IMR-90 (cell line): ENCODE measurements at regions not wholly inside any gene's neighbourhood (a gene's known extent, or its start where the extent isn't known, plus 50 kb on each side); places are given as distances from the start of the nearest gene placed in this dataset.

Experiments
- ATAC-seq: fragments of 200-7000 bp; cut with Tn5 transposase; 2 replicates; pipeline ENCODE4 v1.9.1; 2020; ENCODE audit warnings: low read depth, mild to moderate bottlenecking, moderate library complexity
- BruUV-seq: library from RNA; stranded (reverse); fragments of 400-500 nt; replicated peaks from 2 replicates; lab custom pipeline; 2021; lab: Mats Ljungman, UMichigan
- CTCF ChIA-PET: fragments of 300-600 bp; formaldehyde crosslinking; extraction: SDS; loops from one replicate; lab custom pipeline; 2021; ENCODE audit warnings: antibody characterized with exemption; lab: Yijun Ruan, JAX
- POLR2A ChIA-PET: fragments of 300-600 bp; sonication (Branson Sonifier 250); formaldehyde crosslinking; loops from one replicate; lab custom pipeline; 2022; ENCODE audit warnings: antibody characterized with exemption; ENCODE audit not compliant: unreplicated experiment; lab: Charles Lee
- DNase-seq: peaks from one replicate; pipeline ENCODE4 v3.0.0; 2013
- H2AFZ ChIP-seq: replicated peaks from 2 replicates; pipeline ENCODE3; 2013; ENCODE audit warnings: low read length, mild to moderate bottlenecking; ENCODE audit not compliant: poor library complexity
- H2AK5ac ChIP-seq: 2 replicates; pipeline ENCODE4 v1.6.1; 2013; ENCODE audit warnings: low read depth, low read length, inconsistent platforms
- H2AK9ac ChIP-seq: replicated peaks from 2 replicates; pipeline ENCODE3; 2013; ENCODE audit warnings: mild to moderate bottlenecking, low read depth, low read length, moderate library complexity; ENCODE audit not compliant: poor library complexity
- H2BK120ac ChIP-seq: 2 replicates; pipeline ENCODE4 v1.6.1; 2013; ENCODE audit warnings: low read depth, low read length, inconsistent platforms
- H2BK15ac ChIP-seq: 3 replicates; pipeline ENCODE4 v1.6.1; 2013; ENCODE audit warnings: low read depth, low read length, inconsistent platforms
- H2BK20ac ChIP-seq: 2 replicates; pipeline ENCODE4 v1.6.1; 2013; ENCODE audit warnings: low read depth, mild to moderate bottlenecking, inconsistent platforms, low read length, moderate library complexity
- H2BK5ac ChIP-seq: 2 replicates; pipeline ENCODE4 v1.6.1; 2013; ENCODE audit warnings: mild to moderate bottlenecking, low read depth, low read length, inconsistent platforms; ENCODE audit not compliant: poor library complexity, severe bottlenecking
- H3K14ac ChIP-seq: replicated peaks from 2 replicates; pipeline ENCODE4 v1.6.1; 2013; ENCODE audit warnings: low read depth, low read length, inconsistent platforms
- H3K18ac ChIP-seq: 2 replicates; pipeline ENCODE4 v1.6.1; 2013; ENCODE audit warnings: low read depth, low read length, control low read depth
- H3K23ac ChIP-seq: 2 replicates; pipeline ENCODE4 v1.6.1; 2013; ENCODE audit warnings: low read depth, low read length, inconsistent platforms
- H3K27ac ChIP-seq: 2 replicates; pipeline ENCODE4 v1.5.1; 2013; ENCODE audit warnings: mild to moderate bottlenecking, control low read depth, low read length; ENCODE audit not compliant: insufficient read depth
- H3K27me3 ChIP-seq: 2 replicates; pipeline ENCODE4 v1.6.1; 2013; ENCODE audit warnings: low read length; ENCODE audit not compliant: control insufficient read depth, insufficient read depth
- H3K36me3 ChIP-seq: 2 replicates; pipeline ENCODE4 v1.6.1; 2013; ENCODE audit warnings: low read length, mixed read lengths; ENCODE audit not compliant: control insufficient read depth, insufficient read depth
- H3K4ac ChIP-seq: 2 replicates; pipeline ENCODE4 v1.6.1; 2013; ENCODE audit warnings: low read depth, low read length, inconsistent platforms
- H3K4me1 ChIP-seq: 2 replicates; pipeline ENCODE4 v1.6.1; 2013; ENCODE audit warnings: low read length, mixed read lengths; ENCODE audit not compliant: control insufficient read depth, insufficient read depth
- H3K4me2 ChIP-seq: 2 replicates; pipeline ENCODE4 v1.6.1; 2013; ENCODE audit warnings: low read depth, mild to moderate bottlenecking, control low read depth, low read length, moderate library complexity
- H3K4me3 ChIP-seq: 2 replicates; pipeline ENCODE4 v1.5.1; 2013; ENCODE audit warnings: low read depth, mild to moderate bottlenecking, control low read depth, low read length, moderate library complexity; ENCODE audit not compliant: insufficient read depth
- H3K56ac ChIP-seq: 2 replicates; pipeline ENCODE4 v1.6.1; 2013; ENCODE audit warnings: low read length, inconsistent platforms; ENCODE audit not compliant: insufficient read depth; ENCODE audit errors: extremely low read depth
- H3K79me1 ChIP-seq, 2 experiments: 2 replicates each; pipeline ENCODE4 v1.6.1; 2013; ENCODE audit warnings: low read length in 2 of 2, inconsistent platforms in 1 of 2, low read depth in 1 of 2
- H3K9ac ChIP-seq: 2 replicates; pipeline ENCODE4 v1.6.1; 2013; ENCODE audit warnings: low read depth, low read length, control low read depth
- H3K9me1 ChIP-seq: 2 replicates; pipeline ENCODE4 v1.6.1; 2013; ENCODE audit warnings: low read length, inconsistent platforms; ENCODE audit not compliant: insufficient read depth
- H3K9me3 ChIP-seq: 2 replicates; pipeline ENCODE4 v1.6.1; 2013; ENCODE audit warnings: low read length; ENCODE audit not compliant: control insufficient read depth, insufficient read depth
- H4K20me1 ChIP-seq: 2 replicates; pipeline ENCODE4 v1.6.1; 2013; ENCODE audit warnings: low read length, inconsistent platforms; ENCODE audit not compliant: insufficient read depth
- H4K5ac ChIP-seq: 2 replicates; pipeline ENCODE4 v1.6.1; 2013; ENCODE audit warnings: mild to moderate bottlenecking, low read depth, low read length, control low read depth
- H4K8ac ChIP-seq, 2 experiments: 2 replicates each; pipeline ENCODE4 v1.6.1; 2013; ENCODE audit warnings: low read depth in 2 of 2, low read length in 2 of 2, control low read depth in 1 of 2, inconsistent platforms in 1 of 2
- H4K91ac ChIP-seq: 2 replicates; pipeline ENCODE4 v1.6.1; 2013; ENCODE audit warnings: low read depth, low read length, inconsistent platforms; ENCODE audit not compliant: insufficient read depth
- BHLHE40 ChIP-seq: fragments of 150-350 bp; IDR thresholded peaks from 2 replicates; pipeline ENCODE4 v1.6.1; 2016; ENCODE audit warnings: mild to moderate bottlenecking, low read depth, low read length
- FOS ChIP-seq: fragments of 150-350 bp; IDR thresholded peaks from 2 replicates; pipeline ENCODE4 v1.6.1; 2016; ENCODE audit warnings: low read depth, low read length
- NFE2L2 ChIP-seq: fragments of 150-350 bp; IDR thresholded peaks from 2 replicates; pipeline ENCODE4 v1.6.1; 2016; ENCODE audit warnings: low read depth, mild to moderate bottlenecking, low read length
- RCOR1 ChIP-seq: IDR thresholded peaks from 2 replicates; pipeline ENCODE4 v1.6.1; 2012; ENCODE audit warnings: mild to moderate bottlenecking, low read length, improper control_type of control experiment; ENCODE audit not compliant: insufficient replicate concordance
- RFX5 ChIP-seq: IDR thresholded peaks from 2 replicates; pipeline ENCODE4 v1.8.0; 2012; ENCODE audit warnings: low read depth, mild to moderate bottlenecking, low read length, moderate library complexity
- SMC3 ChIP-seq: fragments of 150-350 bp; IDR thresholded peaks from 2 replicates; pipeline ENCODE4 v1.6.1; 2016; ENCODE audit warnings: low read depth, mild to moderate bottlenecking, antibody characterized with exemption, low read length, moderate library complexity
- WGBS, 2 experiments: methylation state at CpG; one replicate each; pipeline versions ENCODE4 v1.1.5 to v1.1.7; 2013; ENCODE audit warnings: missing lambda C conversion rate in 2 of 2; ENCODE audit not compliant: insufficient read length in 1 of 2; ENCODE audit errors: extremely low coverage in 2 of 2; 5-methylcytosine and 5-hydroxymethylcytosine counted together
- dilution Hi-C: fragments of 300-500 bp; cut with HindIII; formaldehyde crosslinking; loops from one replicate; pipeline ENCODE4 v1.14.3; 2018; ENCODE audit warnings: low sequenced_read_pairs; ENCODE audit not compliant: unreplicated experiment
- in situ Hi-C: fragments of 300-500 bp; cut with MboI; formaldehyde crosslinking; loops from 3 replicates; pipeline ENCODE4 v1.14.3; 2019; ENCODE audit warnings: low sequenced_read_pairs, inconsistent platforms, mixed read lengths
- intact Hi-C: fragments of 100-400 bp; cut with micrococcal nuclease; formaldehyde crosslinking; loops from 2 replicates; pipeline ENCODE4 v1.10.0; 2022
- TF ChIP-seq, protein P1 (sequence below): fragments of 150-350 bp; IDR thresholded peaks from 2 replicates; pipeline ENCODE4 v1.6.1; 2017; ENCODE audit warnings: mild to moderate bottlenecking, antibody characterized with exemption, low read length, low read depth

DNA sequence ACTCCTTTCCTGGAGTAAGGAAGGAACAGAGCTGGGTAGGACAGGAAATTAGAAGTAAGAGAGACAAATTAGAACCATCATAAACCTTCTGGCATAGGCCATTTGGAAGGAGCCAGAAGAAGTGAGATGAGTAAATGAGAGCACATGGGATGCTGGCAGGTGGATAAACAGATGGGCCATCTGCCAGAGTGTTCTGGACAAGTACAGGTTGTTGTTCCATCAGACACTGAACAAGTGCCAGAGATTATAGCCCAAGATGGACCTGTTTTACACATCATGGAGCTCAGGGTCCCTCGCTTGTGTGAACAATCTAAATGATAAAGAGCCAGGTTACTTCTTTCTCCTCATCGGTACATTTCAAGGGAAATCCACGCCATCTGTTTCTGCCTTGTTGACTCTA, 200.3 kb downstream of the HHIPL2 start:
- TF ChIP-seq, protein P1, sequence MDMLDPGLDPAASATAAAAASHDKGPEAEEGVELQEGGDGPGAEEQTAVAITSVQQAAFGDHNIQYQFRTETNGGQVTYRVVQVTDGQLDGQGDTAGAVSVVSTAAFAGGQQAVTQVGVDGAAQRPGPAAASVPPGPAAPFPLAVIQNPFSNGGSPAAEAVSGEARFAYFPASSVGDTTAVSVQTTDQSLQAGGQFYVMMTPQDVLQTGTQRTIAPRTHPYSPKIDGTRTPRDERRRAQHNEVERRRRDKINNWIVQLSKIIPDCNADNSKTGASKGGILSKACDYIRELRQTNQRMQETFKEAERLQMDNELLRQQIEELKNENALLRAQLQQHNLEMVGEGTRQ: no peak
- TF ChIP-seq BHLHE40: no peak
- no peak for TF ChIP-seq NFE2L2
- no peak for TF ChIP-seq RCOR1
- TF ChIP-seq FOS: no peak
- no peak for TF ChIP-seq RFX5
- TF ChIP-seq SMC3: no peak
- no TSS peak for BruUV-seq
- DNase-seq: no peak
- H4K8ac ChIP-seq: no peak overlapping the region
- H3K56ac ChIP-seq: no peak overlapping the region
- H2BK5ac ChIP-seq: no peak overlapping the region
- H2AK9ac ChIP-seq: no peak overlapping the region
- no peak overlapping the region for H3K27ac ChIP-seq
- in situ Hi-C loops: no loop called here
- WGBS, 2 experiments: no CpG with 5 or more reads among the region's 3 CpGs
- no peak for ATAC-seq
- no peak overlapping the region for H3K4me3 ChIP-seq
- H3K27me3 ChIP-seq: no peaks in the 10 kb centered on the region
- no peak overlapping the region for H3K9ac ChIP-seq
- H3K36me3 ChIP-seq: no peaks in the 10 kb centered on the region
- H3K79me1 ChIP-seq: no peaks in the 10 kb centered on the region
- no peak overlapping the region for H3K14ac ChIP-seq
- H2AK5ac ChIP-seq: no peak overlapping the region
- no peak overlapping the region for H3K4ac ChIP-seq
- no peak overlapping the region for H4K5ac ChIP-seq
- no peaks in the 10 kb centered on the region for H3K9me3 ChIP-seq
- no peak overlapping the region for H3K4me2 ChIP-seq
- intact Hi-C loops: no loop called here
- H3K23ac ChIP-seq: no peak overlapping the region
- no peaks in the 10 kb centered on the region for H4K20me1 ChIP-seq
- no peak overlapping the region for H3K18ac ChIP-seq
- CTCF ChIA-PET: no interaction called here
- H2BK120ac ChIP-seq: no peak overlapping the region
- no peak overlapping the region for H2AFZ ChIP-seq
- no peak overlapping the region for H2BK20ac ChIP-seq
- dilution Hi-C loops: no loop called here
- H4K91ac ChIP-seq: no peak overlapping the region
- H3K4me1 ChIP-seq: no peaks in the 10 kb centered on the region
- no peaks in the 10 kb centered on the region for H3K9me1 ChIP-seq
- H2BK15ac ChIP-seq: no peak overlapping the region
- POLR2A ChIA-PET: no interaction called here
